C4-2B (cell line): ENCODE measurements at regions not wholly inside any gene's neighbourhood (a gene's known extent, or its start where the extent isn't known, plus 50 kb on each side); places are given as distances from the start of the nearest gene placed in this dataset.

Source experiments
- ZFX ChIP-seq: fragments of 450-650 bp; IDR thresholded peaks from 2 replicates; pipeline ENCODE4 v1.6.1; 2017
- TF ChIP-seq, protein P1 (sequence below): fragments of 450-650 bp; conservative IDR thresholded peaks from 2 replicates; pipeline ENCODE4 v1.5.1; 2017; ENCODE audit warnings: mild to moderate bottlenecking

DNA sequence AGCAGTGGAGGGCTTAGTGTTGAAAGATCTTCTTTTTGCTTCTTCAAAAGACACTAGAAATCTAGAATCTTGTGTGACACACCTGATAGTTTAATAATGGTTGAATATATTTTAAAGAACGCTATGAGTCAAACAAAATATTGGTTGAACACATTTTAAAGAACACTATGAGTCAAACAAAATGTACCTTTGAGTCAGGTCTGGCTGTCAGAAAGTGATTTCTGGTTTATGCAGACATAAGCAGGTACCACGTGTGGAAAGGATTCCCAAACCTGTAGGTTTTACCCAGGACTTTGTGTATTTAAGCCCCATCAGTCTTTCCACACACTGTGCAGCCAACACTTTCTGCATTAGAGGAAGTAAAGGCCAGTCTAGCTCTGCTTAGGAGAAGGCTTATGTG lies 366.7 kb upstream of the TENM4 start:
- TF ChIP-seq, protein P1, sequence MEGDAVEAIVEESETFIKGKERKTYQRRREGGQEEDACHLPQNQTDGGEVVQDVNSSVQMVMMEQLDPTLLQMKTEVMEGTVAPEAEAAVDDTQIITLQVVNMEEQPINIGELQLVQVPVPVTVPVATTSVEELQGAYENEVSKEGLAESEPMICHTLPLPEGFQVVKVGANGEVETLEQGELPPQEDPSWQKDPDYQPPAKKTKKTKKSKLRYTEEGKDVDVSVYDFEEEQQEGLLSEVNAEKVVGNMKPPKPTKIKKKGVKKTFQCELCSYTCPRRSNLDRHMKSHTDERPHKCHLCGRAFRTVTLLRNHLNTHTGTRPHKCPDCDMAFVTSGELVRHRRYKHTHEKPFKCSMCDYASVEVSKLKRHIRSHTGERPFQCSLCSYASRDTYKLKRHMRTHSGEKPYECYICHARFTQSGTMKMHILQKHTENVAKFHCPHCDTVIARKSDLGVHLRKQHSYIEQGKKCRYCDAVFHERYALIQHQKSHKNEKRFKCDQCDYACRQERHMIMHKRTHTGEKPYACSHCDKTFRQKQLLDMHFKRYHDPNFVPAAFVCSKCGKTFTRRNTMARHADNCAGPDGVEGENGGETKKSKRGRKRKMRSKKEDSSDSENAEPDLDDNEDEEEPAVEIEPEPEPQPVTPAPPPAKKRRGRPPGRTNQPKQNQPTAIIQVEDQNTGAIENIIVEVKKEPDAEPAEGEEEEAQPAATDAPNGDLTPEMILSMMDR, result no peak
- no peak for TF ChIP-seq ZFX
